Activated CD4-positive, CD25-positive, alpha-beta regulatory T cell treated with anti-CD3 and anti-CD28 coated beads, Interleukin-2, amount 50 U/mL, for 16 hours (primary cell): ENCODE measurements at regions not wholly inside any gene's neighbourhood (a gene's known extent, or its start where the extent isn't known, plus 50 kb on each side); places are given as distances from the start of the nearest gene placed in this dataset.
"Not testable (repeated sequence)": the region's sequence is repeated elsewhere in the genome, so short reads cannot be mapped to it uniquely, and the experiment has no call there.

ENCODE experiments used
- DNase-seq: peaks from one replicate; pipeline ENCODE4 v3.0.0-alpha.2; 2020; ENCODE audit warnings: low read depth, low spot score

GRCh38 chr22:22168941-22169867, 75.4 kb upstream of the VPREB1 start:
- DNase-seq, result no peak

GRCh38 chr22:22168190-22168940, 76.2 kb upstream of the VPREB1 start:
- no peak for DNase-seq

- DNase-seq, result no peak
Measured at GRCh38 chr22:22167791-22168189, 76.8 kb upstream of the VPREB1 start.

GRCh38 chr22:22166941-22167713, 77.5 kb upstream of the VPREB1 start:
- no peak for DNase-seq

DNA sequence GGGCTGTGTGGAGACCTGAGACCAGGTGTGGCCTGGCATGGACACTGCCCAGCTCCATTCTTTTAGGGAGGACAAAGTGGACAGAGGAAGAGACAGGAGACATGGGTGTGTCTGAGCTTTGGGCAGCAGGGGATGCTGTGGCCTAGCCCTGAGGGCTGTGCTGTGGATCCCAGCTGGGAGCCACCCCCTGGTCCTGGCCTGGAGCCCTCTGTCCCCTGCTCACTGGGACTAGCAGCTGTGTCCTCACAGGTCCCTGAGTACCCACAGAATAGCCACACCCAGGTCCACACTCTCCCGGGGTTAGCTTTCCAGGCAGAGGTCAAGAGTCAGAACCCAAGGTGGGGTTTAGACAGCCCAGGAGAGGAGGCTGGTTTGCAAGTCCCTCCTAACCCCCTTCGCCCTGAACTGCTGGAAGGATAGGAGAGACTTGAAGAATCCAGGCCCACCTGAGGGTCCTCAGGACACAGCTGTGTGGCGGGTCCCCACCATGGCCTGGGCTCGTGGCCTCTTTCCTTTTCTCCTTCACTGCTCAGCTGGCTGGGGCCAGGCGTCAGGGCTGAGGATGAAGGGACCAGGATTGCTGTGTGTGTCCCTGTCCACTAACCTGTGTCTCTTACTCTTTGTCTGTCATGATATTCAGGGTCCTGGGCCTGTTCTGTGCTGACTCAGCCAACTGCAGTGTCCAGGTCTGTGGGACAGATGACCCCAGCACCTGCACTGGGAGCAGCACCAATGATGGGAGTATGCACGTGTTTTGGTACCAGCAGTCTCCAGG, 78.5 kb upstream of the VPREB1 start:
- no peak for DNase-seq

- DNase-seq, result no peak
Measured at GRCh38 chr22:22164541-22165272, 79.9 kb upstream of the VPREB1 start.

- no peak for DNase-seq
Measured at GRCh38 chr22:22161924-22162851, 82.4 kb upstream of the VPREB1 start.

DNA sequence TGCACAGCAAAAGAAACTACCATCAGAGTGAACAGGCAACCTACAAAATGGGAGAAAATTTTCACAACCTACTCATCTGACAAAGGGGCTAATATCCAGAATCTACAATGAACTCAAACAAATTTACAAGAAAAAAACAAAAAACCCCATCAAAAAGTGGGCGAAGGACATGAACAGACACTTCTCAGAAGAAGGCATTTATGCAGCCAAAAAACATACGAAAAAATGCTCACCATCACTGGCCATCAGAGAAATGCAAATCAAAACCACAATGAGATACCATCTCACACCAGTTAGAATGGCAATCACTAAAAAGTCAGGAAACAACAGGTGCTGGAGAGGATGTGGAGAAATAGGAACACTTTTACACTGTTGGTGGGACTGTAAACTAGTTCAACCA, 83.8 kb upstream of the VPREB1 start:
- not testable (repeated sequence) for DNase-seq

GRCh38 chr22:22159384-22159783, 85.2 kb upstream of the VPREB1 start:
- no peak for DNase-seq

GRCh38 chr22:22158965-22159364, 85.6 kb upstream of the VPREB1 start:
- no peak for DNase-seq

DNA sequence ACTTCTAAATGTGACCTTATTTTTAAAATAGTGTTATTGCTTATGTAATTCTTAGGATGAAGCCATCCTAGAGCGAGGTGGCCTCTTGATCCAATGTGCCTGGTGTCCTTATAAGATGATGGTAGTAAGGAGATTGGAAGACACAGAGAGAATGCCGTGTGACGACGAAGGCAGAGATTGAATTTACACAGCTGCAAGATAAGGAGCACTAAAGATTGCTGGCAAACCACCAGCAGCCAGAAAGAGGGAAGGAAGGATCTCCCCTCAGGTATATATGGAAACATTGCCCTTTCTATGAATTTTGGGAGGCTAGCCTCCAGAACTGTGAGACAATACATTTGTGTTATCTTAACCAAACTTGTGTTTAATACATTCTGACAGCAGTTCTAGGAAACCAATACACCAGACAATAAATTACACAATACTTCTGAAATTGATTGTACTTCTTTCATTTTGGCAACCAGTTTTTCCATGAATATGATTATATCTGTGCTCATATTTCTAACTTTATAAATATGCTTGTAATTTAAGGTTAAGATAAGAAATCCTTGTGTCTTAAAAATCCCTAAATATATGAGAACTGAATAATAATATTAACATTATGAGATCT, 86.3 kb upstream of the VPREB1 start:
- no peak for DNase-seq

GRCh38 chr22:22157348-22157725, 87.2 kb upstream of the VPREB1 start:
- DNase-seq, result no peak

- peak; percentile 21 for DNase-seq
Measured at GRCh38 chr22:22156716-22157347, 87.8 kb upstream of the VPREB1 start.

DNA sequence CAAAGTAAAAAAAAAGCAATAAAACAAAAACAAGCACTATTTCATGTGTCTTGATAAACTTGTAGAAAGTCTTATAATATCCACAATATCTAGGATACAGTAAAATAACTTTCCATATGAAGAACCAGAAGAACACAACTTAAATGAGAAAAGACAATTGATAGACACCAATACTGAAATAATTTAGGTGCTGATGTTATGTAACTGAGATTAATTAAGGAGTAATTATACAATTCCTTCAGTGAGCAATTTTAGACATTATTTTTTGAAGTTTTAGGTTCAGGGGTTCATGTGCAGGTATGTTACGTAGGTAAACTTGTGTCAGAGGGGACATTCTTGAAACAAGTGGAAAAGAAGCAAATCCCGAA, 88.3 kb upstream of the VPREB1 start:
- DNase-seq, result no peak

- no peak for DNase-seq
Measured at GRCh38 chr22:22155607-22156006, 89.0 kb upstream of the VPREB1 start.

DNA sequence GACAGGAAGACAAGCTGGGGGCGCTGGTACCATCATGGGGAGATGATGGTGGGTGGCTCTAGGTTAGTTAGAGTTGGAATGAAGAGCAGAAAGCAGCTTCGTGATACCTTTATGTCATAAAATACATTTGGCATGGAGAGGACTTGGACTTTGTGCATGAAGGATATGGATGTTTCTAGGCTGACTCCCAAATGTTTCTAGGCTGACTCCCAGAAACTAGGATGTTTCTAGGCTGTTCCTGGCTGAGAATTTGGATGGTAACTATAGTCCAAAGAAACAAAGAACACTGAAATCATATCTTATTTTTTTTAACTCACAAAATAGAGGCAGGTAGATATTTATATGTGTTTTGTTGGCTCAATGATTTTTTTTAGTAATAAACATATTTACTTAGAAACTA, 89.4 kb upstream of the VPREB1 start:
- no peak for DNase-seq

GRCh38 chr22:22154040-22154439, 90.5 kb upstream of the VPREB1 start:
- no peak for DNase-seq

- DNase-seq, result no peak
Measured at GRCh38 chr22:22151308-22151707, 93.3 kb upstream of the VPREB1 start.

GRCh38 chr22:22150457-22150856, 94.1 kb upstream of the VPREB1 start:
- no peak for DNase-seq
